WTC11 (cell line): ENCODE measurements at regions not wholly inside any gene's neighbourhood (a gene's known extent, or its start where the extent isn't known, plus 50 kb on each side); places are given as distances from the start of the nearest gene placed in this dataset.

Experiments
- ARID4B ChIP-seq: sonication (generic); formaldehyde crosslinking; IDR thresholded peaks from 2 replicates; pipeline ENCODE4 v1.8.0; 2023; ENCODE audit warnings: missing genetic modification reagents, mild to moderate bottlenecking, borderline replicate concordance
- CTCF ChIP-seq: fragments of 200-600 bp; IDR thresholded peaks from 2 replicates; pipeline ENCODE4 v1.8.0; 2022; ENCODE audit warnings: antibody characterized with exemption
- JAZF1 ChIP-seq: fragments of 250-450 bp; sonication (Bioruptor Pico); IDR thresholded peaks from 2 replicates; pipeline ENCODE4 v1.9.0; 2021; ENCODE audit warnings: moderate library complexity, mild to moderate bottlenecking, inconsistent platforms
- KAT7 ChIP-seq: sonication (generic); formaldehyde crosslinking; IDR thresholded peaks from 2 replicates; pipeline ENCODE4 v1.8.1; 2023; ENCODE audit warnings: missing genetic modification reagents, mild to moderate bottlenecking, borderline replicate concordance
- SMAD3 ChIP-seq: sonication (generic); formaldehyde crosslinking; IDR thresholded peaks from 2 replicates; pipeline ENCODE4 v1.8.0; 2022; ENCODE audit warnings: missing genetic modification reagents, mild to moderate bottlenecking, borderline replicate concordance
- ZNF121 ChIP-seq: sonication (generic); formaldehyde crosslinking; IDR thresholded peaks from 2 replicates; pipeline ENCODE4 v1.8.0; 2023; ENCODE audit warnings: missing genetic modification reagents
- ZNF138 ChIP-seq: sonication (generic); formaldehyde crosslinking; conservative IDR thresholded peaks from 2 replicates; pipeline ENCODE4 v1.8.1; 2022; ENCODE audit warnings: mild to moderate bottlenecking, moderate library complexity, missing genetic modification reagents
- TF ChIP-seq, protein P1 (sequence below): sonication (generic); formaldehyde crosslinking; conservative IDR thresholded peaks from 2 replicates; pipeline ENCODE4 v1.8.1; 2023; ENCODE audit warnings: mild to moderate bottlenecking, low read depth, missing genetic modification reagents, moderate library complexity
- TF ChIP-seq, protein P2 (sequence below): sonication (generic); formaldehyde crosslinking; IDR thresholded peaks from 2 replicates; pipeline ENCODE4 v1.8.1; 2023; ENCODE audit warnings: mild to moderate bottlenecking, missing genetic modification reagents, moderate library complexity
- TF ChIP-seq, protein P3 (sequence below): sonication (generic); formaldehyde crosslinking; conservative IDR thresholded peaks from 2 replicates; pipeline ENCODE4 v1.8.1; 2022; ENCODE audit warnings: mild to moderate bottlenecking, missing genetic modification reagents

DNA sequence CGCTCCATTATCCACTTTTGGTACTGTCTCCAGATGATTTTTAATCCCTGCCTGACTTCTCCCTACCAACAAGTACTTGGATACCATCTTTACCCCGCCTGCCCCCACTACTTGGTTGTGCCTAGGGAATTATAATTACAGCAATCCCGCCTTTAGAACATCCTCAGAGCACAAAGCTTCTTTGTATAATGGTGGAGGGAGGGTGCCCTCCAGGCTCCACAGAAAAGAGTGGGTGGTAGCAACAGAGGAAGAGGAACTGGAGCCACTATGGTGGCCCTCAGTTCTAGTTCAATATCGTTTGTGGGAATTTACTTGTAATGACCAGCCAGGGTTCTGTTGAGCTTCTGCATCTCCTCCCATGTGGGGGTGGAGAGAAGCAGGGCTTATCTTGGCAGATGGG lies 79.0 kb upstream of the RNF38 start:
- TF ChIP-seq, protein P1, sequence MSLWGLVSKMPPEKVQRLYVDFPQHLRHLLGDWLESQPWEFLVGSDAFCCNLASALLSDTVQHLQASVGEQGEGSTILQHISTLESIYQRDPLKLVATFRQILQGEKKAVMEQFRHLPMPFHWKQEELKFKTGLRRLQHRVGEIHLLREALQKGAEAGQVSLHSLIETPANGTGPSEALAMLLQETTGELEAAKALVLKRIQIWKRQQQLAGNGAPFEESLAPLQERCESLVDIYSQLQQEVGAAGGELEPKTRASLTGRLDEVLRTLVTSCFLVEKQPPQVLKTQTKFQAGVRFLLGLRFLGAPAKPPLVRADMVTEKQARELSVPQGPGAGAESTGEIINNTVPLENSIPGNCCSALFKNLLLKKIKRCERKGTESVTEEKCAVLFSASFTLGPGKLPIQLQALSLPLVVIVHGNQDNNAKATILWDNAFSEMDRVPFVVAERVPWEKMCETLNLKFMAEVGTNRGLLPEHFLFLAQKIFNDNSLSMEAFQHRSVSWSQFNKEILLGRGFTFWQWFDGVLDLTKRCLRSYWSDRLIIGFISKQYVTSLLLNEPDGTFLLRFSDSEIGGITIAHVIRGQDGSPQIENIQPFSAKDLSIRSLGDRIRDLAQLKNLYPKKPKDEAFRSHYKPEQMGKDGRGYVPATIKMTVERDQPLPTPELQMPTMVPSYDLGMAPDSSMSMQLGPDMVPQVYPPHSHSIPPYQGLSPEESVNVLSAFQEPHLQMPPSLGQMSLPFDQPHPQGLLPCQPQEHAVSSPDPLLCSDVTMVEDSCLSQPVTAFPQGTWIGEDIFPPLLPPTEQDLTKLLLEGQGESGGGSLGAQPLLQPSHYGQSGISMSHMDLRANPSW (CRISPR knock-in tag): no peak
- TF ChIP-seq CTCF (no peak), SMAD3 (CRISPR knock-in tag) (no peak), ZNF121 (no peak), ZNF138 (CRISPR knock-in tag) (no peak), ARID4B (no peak), KAT7 (CRISPR knock-in tag) (no peak), JAZF1 (CRISPR knock-in tag) (no peak)
- TF ChIP-seq, protein P2, sequence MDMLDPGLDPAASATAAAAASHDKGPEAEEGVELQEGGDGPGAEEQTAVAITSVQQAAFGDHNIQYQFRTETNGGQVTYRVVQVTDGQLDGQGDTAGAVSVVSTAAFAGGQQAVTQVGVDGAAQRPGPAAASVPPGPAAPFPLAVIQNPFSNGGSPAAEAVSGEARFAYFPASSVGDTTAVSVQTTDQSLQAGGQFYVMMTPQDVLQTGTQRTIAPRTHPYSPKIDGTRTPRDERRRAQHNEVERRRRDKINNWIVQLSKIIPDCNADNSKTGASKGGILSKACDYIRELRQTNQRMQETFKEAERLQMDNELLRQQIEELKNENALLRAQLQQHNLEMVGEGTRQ: no peak
- TF ChIP-seq, protein P3, sequence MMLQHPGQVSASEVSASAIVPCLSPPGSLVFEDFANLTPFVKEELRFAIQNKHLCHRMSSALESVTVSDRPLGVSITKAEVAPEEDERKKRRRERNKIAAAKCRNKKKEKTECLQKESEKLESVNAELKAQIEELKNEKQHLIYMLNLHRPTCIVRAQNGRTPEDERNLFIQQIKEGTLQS: no peak
